ENCODE measurements at regions not wholly inside any gene's neighbourhood (a gene's known extent, or its start where the extent isn't known, plus 50 kb on each side); places are given as distances from the start of the nearest gene placed in this dataset.
A peak's percentile ranks its signal among the peaks of the same experiment; 100 is the strongest.

DNA sequence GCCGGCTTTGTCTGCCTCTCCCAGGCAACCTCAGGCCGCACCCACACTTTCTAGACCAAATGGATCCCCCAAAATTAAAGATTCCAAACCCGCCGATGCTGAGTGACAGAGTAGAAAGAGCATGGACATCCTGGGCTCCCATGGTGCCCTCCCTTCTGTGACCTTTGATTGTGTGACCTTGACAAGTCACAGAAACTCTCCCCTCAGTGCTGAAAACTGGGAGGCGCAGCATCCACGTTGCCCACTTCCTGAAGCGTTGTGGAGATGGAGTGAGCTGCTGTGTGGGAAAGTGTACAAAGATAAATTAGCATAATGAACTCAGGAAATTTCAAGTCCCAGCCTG is 74.4 kb upstream of the MFGE8 start:
- H3K27me3 ChIP-seq (ENCODE audit: insufficient read depth, insufficient read length), result no peaks in the 10 kb centered on the region
- no peak overlapping the region for H3K4me3 ChIP-seq (ENCODE audit: insufficient read length, low read depth)
- TF ChIP-seq ZNF274 (IDR thresholded peaks at IDR 0.05; ENCODE audit: low read depth, low read length), result no peak
- TF ChIP-seq SUZ12 (IDR thresholded peaks at IDR 0.05; ENCODE audit: extremely low read depth, insufficient read depth, insufficient read length), result no peak
- no peak for TF ChIP-seq YY1 (IDR thresholded peaks at IDR 0.05; ENCODE audit: insufficient read depth, insufficient read length)
- peaks cover 10% of the 10 kb centered on the region; the same call in 1 of the 2 replicates for H3K9me3 ChIP-seq (ENCODE audit: insufficient read depth, low read length)
- peaks cover 14% of the 10 kb centered on the region for H3K4me1 ChIP-seq (ENCODE audit: insufficient read depth, insufficient read length)
- no peaks in the 10 kb centered on the region for H3K36me3 ChIP-seq (ENCODE audit: insufficient read depth, insufficient read length, low read length)
- no peak for DNase-seq (ENCODE audit: low read depth, low spot score)
- H3K9ac ChIP-seq (ENCODE audit: insufficient read length, low read depth), result peak overlapping the region; percentile 70

- H3K4me3 ChIP-seq (ENCODE audit: insufficient read length, low read depth), result no peak overlapping the region
- peaks cover 9% of the 10 kb centered on the region for H3K4me1 ChIP-seq (ENCODE audit: insufficient read depth, insufficient read length)
- no peaks in the 10 kb centered on the region for H3K36me3 ChIP-seq (ENCODE audit: insufficient read depth, insufficient read length, low read length)
- H3K9ac ChIP-seq (ENCODE audit: insufficient read length, low read depth), result peak overlapping the region; percentile 46
- TF ChIP-seq YY1 (IDR thresholded peaks at IDR 0.05; ENCODE audit: insufficient read depth, insufficient read length) (no peak), ZNF274 (IDR thresholded peaks at IDR 0.05; ENCODE audit: low read depth, low read length) (no peak), SUZ12 (IDR thresholded peaks at IDR 0.05; ENCODE audit: extremely low read depth, insufficient read depth, insufficient read length) (no peak)
- H3K27me3 ChIP-seq (ENCODE audit: insufficient read depth, insufficient read length), result no peaks in the 10 kb centered on the region
- H3K9me3 ChIP-seq (ENCODE audit: insufficient read depth, low read length), result peaks cover 10% of the 10 kb centered on the region; the same call in 1 of the 2 replicates
- DNase-seq (ENCODE audit: low read depth, low spot score), result no peak
Measured at GRCh38 chr15:88987934-88988671, 74.9 kb upstream of the MFGE8 start.

- TF ChIP-seq SUZ12 (IDR thresholded peaks at IDR 0.05; ENCODE audit: extremely low read depth, insufficient read depth, insufficient read length) (no peak), YY1 (IDR thresholded peaks at IDR 0.05; ENCODE audit: insufficient read depth, insufficient read length) (no peak), ZNF274 (IDR thresholded peaks at IDR 0.05; ENCODE audit: low read depth, low read length) (no peak)
- Histone ChIP-seq H3K9ac (ENCODE audit: insufficient read length, low read depth) (no peak overlapping the region), H3K4me3 (ENCODE audit: insufficient read length, low read depth) (no peak overlapping the region), H3K9me3 (ENCODE audit: insufficient read depth, low read length) (peaks cover 10% of the 10 kb centered on the region; the same call in 1 of the 2 replicates), H3K4me1 (ENCODE audit: insufficient read depth, insufficient read length) (peaks cover 13% of the 10 kb centered on the region), H3K27me3 (ENCODE audit: insufficient read depth, insufficient read length) (no peaks in the 10 kb centered on the region), H3K36me3 (ENCODE audit: insufficient read depth, insufficient read length, low read length) (no peaks in the 10 kb centered on the region)
- no peak for DNase-seq (ENCODE audit: low read depth, low spot score)
Measured at GRCh38 chr15:88989578-88989977, 76.4 kb upstream of the MFGE8 start.

DNA sequence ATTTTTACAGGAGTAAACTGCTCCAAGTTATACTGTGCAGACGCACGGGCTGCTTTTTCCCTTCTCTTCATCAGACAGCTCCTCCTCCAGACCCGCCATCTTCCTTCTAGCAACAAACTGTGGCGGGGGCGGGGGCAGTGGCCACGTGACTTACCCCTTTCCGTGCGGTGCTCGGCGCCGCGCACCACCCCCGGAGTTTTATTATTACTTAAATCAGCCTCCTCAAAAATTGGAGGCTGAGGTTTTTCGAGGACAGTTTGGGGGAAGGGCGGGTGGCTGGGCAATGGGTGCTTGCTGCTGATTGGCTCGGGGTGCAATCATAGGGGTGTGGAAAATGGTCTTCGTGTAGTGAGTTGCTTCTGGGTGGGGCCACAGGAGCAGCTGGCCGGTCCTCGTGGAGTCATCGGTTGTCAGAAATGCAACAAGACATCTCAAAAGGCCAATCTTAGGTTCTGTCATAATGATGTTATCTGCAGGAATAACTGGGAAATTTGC is 77.1 kb upstream of the MFGE8 start:
- peaks cover 13% of the 10 kb centered on the region for H3K4me1 ChIP-seq (ENCODE audit: insufficient read depth, insufficient read length)
- no peak for TF ChIP-seq SUZ12 (IDR thresholded peaks at IDR 0.05; ENCODE audit: extremely low read depth, insufficient read depth, insufficient read length)
- DNase-seq (ENCODE audit: low read depth, low spot score), result no peak

GRCh38 chr15:88992216-88992615 is 79.0 kb upstream of the MFGE8 start:
- Histone ChIP-seq H3K36me3 (ENCODE audit: insufficient read depth, insufficient read length, low read length) (no peaks in the 10 kb centered on the region), H3K27me3 (ENCODE audit: insufficient read depth, insufficient read length) (peaks cover 10% of the 10 kb centered on the region), H3K9ac (ENCODE audit: insufficient read length, low read depth) (peak overlapping the region; percentile 22), H3K4me3 (ENCODE audit: insufficient read length, low read depth) (no peak overlapping the region), H3K4me1 (ENCODE audit: insufficient read depth, insufficient read length) (peaks cover 9% of the 10 kb centered on the region), H3K9me3 (ENCODE audit: insufficient read depth, low read length) (peaks cover 10% of the 10 kb centered on the region; the same call in 1 of the 2 replicates)
- DNase-seq (ENCODE audit: low read depth, low spot score), result no peak
- TF ChIP-seq SUZ12 (IDR thresholded peaks at IDR 0.05; ENCODE audit: extremely low read depth, insufficient read depth, insufficient read length) (no peak), ZNF274 (IDR thresholded peaks at IDR 0.05; ENCODE audit: low read depth, low read length) (no peak), YY1 (IDR thresholded peaks at IDR 0.05; ENCODE audit: insufficient read depth, insufficient read length) (no peak)

More for the DNA sequence above, 77.1 kb upstream of the MFGE8 start:
- H3K4me3 ChIP-seq (ENCODE audit: insufficient read length, low read depth), result no peak overlapping the region
- H3K9me3 ChIP-seq (ENCODE audit: insufficient read depth, low read length), result peaks cover 10% of the 10 kb centered on the region; the same call in 1 of the 2 replicates
- no peaks in the 10 kb centered on the region for H3K27me3 ChIP-seq (ENCODE audit: insufficient read depth, insufficient read length)
- no peak overlapping the region for H3K9ac ChIP-seq (ENCODE audit: insufficient read length, low read depth)
- no peaks in the 10 kb centered on the region for H3K36me3 ChIP-seq (ENCODE audit: insufficient read depth, insufficient read length, low read length)

- H3K9ac ChIP-seq (ENCODE audit: insufficient read length, low read depth), result no peak overlapping the region
Measured at GRCh38 chr15:88992912-88993376, 79.8 kb upstream of the MFGE8 start.

GRCh38 chr15:88993662-88994061 is 80.5 kb upstream of the MFGE8 start:
- Histone ChIP-seq H3K4me1 (ENCODE audit: insufficient read depth, insufficient read length) (peaks cover 4% of the 10 kb centered on the region), H3K9ac (ENCODE audit: insufficient read length, low read depth) (no peak overlapping the region), H3K27me3 (ENCODE audit: insufficient read depth, insufficient read length) (peaks cover 19% of the 10 kb centered on the region), H3K4me3 (ENCODE audit: insufficient read length, low read depth) (no peak overlapping the region), H3K9me3 (ENCODE audit: insufficient read depth, low read length) (peaks cover 10% of the 10 kb centered on the region; the same call in 1 of the 2 replicates), H3K36me3 (ENCODE audit: insufficient read depth, insufficient read length, low read length) (no peaks in the 10 kb centered on the region)
- no peak for DNase-seq (ENCODE audit: low read depth, low spot score)
- TF ChIP-seq ZNF274 (IDR thresholded peaks at IDR 0.05; ENCODE audit: low read depth, low read length), result no peak
- no peak for TF ChIP-seq SUZ12 (IDR thresholded peaks at IDR 0.05; ENCODE audit: extremely low read depth, insufficient read depth, insufficient read length)
- TF ChIP-seq YY1 (IDR thresholded peaks at IDR 0.05; ENCODE audit: insufficient read depth, insufficient read length), result no peak

More at GRCh38 chr15:88992912-88993376, 79.8 kb upstream of the MFGE8 start:
- peaks cover 16% of the 10 kb centered on the region for H3K27me3 ChIP-seq (ENCODE audit: insufficient read depth, insufficient read length)
- peaks cover 10% of the 10 kb centered on the region; the same call in 1 of the 2 replicates for H3K9me3 ChIP-seq (ENCODE audit: insufficient read depth, low read length)
- no peaks in the 10 kb centered on the region for H3K36me3 ChIP-seq (ENCODE audit: insufficient read depth, insufficient read length, low read length)
- no peak overlapping the region for H3K4me3 ChIP-seq (ENCODE audit: insufficient read length, low read depth)
- H3K4me1 ChIP-seq (ENCODE audit: insufficient read depth, insufficient read length), result peaks cover 4% of the 10 kb centered on the region
- DNase-seq (ENCODE audit: low read depth, low spot score), result no peak
- no peak for TF ChIP-seq SUZ12 (IDR thresholded peaks at IDR 0.05; ENCODE audit: extremely low read depth, insufficient read depth, insufficient read length)
- no peak for TF ChIP-seq YY1 (IDR thresholded peaks at IDR 0.05; ENCODE audit: insufficient read depth, insufficient read length)
- no peak for TF ChIP-seq ZNF274 (IDR thresholded peaks at IDR 0.05; ENCODE audit: low read depth, low read length)
